Transverse colon (tissue), 3 donors: ENCODE measurements at regions not wholly inside any gene's neighbourhood (a gene's known extent, or its start where the extent isn't known, plus 50 kb on each side); places are given as distances from the start of the nearest gene placed in this dataset.

Experiments used
- CTCF ChIP-seq, 5 experiments: fragments of 200-600 bp in 3 of 5; fragments of 450-650 bp in 2 of 5; sonication (generic) in 3 of 5; IDR thresholded peaks; 1 replicate in 2 of 5; 2 replicates in 3 of 5; pipeline ENCODE4 v1.5.1; 2016 to 2017; ENCODE audit warnings: antibody characterized with exemption in 5 of 5, inconsistent platforms in 3 of 5, mild to moderate bottlenecking in 2 of 5, moderate library complexity in 1 of 5
- POLR2A ChIP-seq: fragments of 450-650 bp; IDR thresholded peaks from one replicate; pipeline ENCODE4 v1.6.1; 2016; ENCODE audit warnings: antibody characterized with exemption, mild to moderate bottlenecking, moderate library complexity

GRCh38 chr15:83339396-83339795 lies 54.9 kb upstream of the BNC1 start:
- no peak for TF ChIP-seq CTCF (IDR thresholded peaks at IDR 0.05)
- TF ChIP-seq POLR2A, result no peak
